ENCODE measurements at regions not wholly inside any gene's neighbourhood (a gene's known extent, or its start where the extent isn't known, plus 50 kb on each side); places are given as distances from the start of the nearest gene placed in this dataset.

DNA sequence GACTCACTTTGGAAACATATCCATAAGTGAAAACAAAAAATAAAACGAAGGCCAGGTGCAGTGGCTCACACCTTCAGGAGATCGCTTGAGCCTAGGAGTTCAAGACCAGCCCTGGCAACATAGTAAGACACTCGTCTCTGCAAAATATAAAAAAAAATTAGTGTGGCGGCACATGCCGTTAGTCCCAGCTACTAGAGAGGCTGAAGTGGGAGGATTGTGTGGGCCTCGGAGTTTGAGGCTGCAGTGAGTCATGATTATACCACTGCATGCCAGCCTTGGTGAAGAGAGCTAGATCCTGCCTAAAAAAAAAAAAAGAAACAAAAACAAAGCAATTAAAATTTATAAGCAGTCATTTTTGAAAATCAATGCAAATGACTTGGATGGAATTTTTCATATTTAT lies 54.7 kb upstream of the NANOGP8 start:
- ChIA-PET CTCF (interaction anchor here (0.6 kb wide), 1 partner anchor 232 kb away, joined by 4 read pairs; no protein-coding TSS in a partner anchor), POLR2A (ENCODE audit: unreplicated experiment) (interaction anchor here (0.6 kb wide), 1 partner anchor 136 kb away, joined by 4 read pairs; no protein-coding TSS in a partner anchor)
- no peak overlapping the region for H3K4me3 ChIP-seq
- no TSS peak for BruUV-seq (replicated peaks)
- H3K36me3 ChIP-seq (ENCODE audit: low read depth), result no peaks in the 10 kb centered on the region
- peaks cover 6% of the 10 kb centered on the region for H3K4me1 ChIP-seq (replicated peaks; ENCODE audit: insufficient read depth)
- no peaks in the 10 kb centered on the region for H3K9me3 ChIP-seq (ENCODE audit: insufficient read depth, low read depth)
- TF ChIP-seq, protein P1, sequence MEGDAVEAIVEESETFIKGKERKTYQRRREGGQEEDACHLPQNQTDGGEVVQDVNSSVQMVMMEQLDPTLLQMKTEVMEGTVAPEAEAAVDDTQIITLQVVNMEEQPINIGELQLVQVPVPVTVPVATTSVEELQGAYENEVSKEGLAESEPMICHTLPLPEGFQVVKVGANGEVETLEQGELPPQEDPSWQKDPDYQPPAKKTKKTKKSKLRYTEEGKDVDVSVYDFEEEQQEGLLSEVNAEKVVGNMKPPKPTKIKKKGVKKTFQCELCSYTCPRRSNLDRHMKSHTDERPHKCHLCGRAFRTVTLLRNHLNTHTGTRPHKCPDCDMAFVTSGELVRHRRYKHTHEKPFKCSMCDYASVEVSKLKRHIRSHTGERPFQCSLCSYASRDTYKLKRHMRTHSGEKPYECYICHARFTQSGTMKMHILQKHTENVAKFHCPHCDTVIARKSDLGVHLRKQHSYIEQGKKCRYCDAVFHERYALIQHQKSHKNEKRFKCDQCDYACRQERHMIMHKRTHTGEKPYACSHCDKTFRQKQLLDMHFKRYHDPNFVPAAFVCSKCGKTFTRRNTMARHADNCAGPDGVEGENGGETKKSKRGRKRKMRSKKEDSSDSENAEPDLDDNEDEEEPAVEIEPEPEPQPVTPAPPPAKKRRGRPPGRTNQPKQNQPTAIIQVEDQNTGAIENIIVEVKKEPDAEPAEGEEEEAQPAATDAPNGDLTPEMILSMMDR (conservative IDR thresholded peaks at IDR 0.05), result no peak
- TF ChIP-seq EZH2 (IDR thresholded peaks at IDR 0.05; ENCODE audit: low read depth), result no peak
- no peak for DNase-seq
- H3K27ac ChIP-seq, result no peak overlapping the region
- no peaks in the 10 kb centered on the region for H3K79me2 ChIP-seq (ENCODE audit: low read depth)
- no peaks in the 10 kb centered on the region for H3K9me2 ChIP-seq (ENCODE audit: insufficient read depth)
- H3K4me2 ChIP-seq, result no peak overlapping the region
- intact Hi-C loops (cut with micrococcal nuclease; ENCODE audit: unreplicated experiment), result no loop called here
- no peaks in the 10 kb centered on the region for H3K27me3 ChIP-seq (ENCODE audit: insufficient read depth, low read depth)
- no peaks in the 10 kb centered on the region for H3F3A ChIP-seq (ENCODE audit: insufficient read depth, low read depth)
- H4K20me1 ChIP-seq (ENCODE audit: insufficient read depth), result no peaks in the 10 kb centered on the region
- H2AFZ ChIP-seq, result no peak overlapping the region

DNA sequence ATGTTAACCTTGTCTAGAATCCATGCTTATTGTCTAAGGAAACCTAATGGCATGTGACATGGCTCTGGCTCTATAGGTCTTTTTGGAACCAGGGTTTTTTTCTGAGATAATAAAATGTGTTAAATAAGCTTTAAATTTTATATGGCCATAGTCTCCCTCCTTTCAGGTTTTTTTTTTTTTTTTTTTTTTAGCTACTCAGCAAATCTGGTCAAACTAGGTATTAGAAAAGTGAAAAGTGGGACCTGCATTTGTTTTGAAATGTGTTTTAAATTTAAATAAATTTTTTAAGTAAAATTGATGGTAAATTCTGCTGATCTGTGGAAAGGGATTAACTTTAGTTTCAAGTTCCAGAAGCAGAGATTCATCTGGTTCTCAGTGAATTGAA lies 52.1 kb upstream of the NANOGP8 start:
- H2AFZ ChIP-seq, result no peak overlapping the region
- TF ChIP-seq EZH2 (IDR thresholded peaks at IDR 0.05; ENCODE audit: low read depth), result no peak
- TF ChIP-seq, protein P1 (conservative IDR thresholded peaks at IDR 0.05), result no peak
- no peak for DNase-seq
- H3K27me3 ChIP-seq (ENCODE audit: insufficient read depth, low read depth), result no peaks in the 10 kb centered on the region
- no peak overlapping the region for H3K27ac ChIP-seq
- no peaks in the 10 kb centered on the region for H3F3A ChIP-seq (ENCODE audit: insufficient read depth, low read depth)
- no peaks in the 10 kb centered on the region for H3K36me3 ChIP-seq (ENCODE audit: low read depth)
- POLR2A ChIA-PET (ENCODE audit: unreplicated experiment), result interaction anchor here (0.6 kb wide), 1 partner anchor 118 kb away, joined by 4 read pairs; no protein-coding TSS in a partner anchor
- CTCF ChIA-PET, result no interaction called here
- no peaks in the 10 kb centered on the region for H3K9me3 ChIP-seq (ENCODE audit: insufficient read depth, low read depth)
- H3K4me2 ChIP-seq, result no peak overlapping the region
- no peak overlapping the region for H3K4me3 ChIP-seq
- no peaks in the 10 kb centered on the region for H3K9me2 ChIP-seq (ENCODE audit: insufficient read depth)
- no TSS peak for BruUV-seq (replicated peaks)
- no peaks in the 10 kb centered on the region for H3K79me2 ChIP-seq (ENCODE audit: low read depth)
- intact Hi-C loops (cut with micrococcal nuclease; ENCODE audit: unreplicated experiment), result no loop called here
- peaks cover 6% of the 10 kb centered on the region for H3K4me1 ChIP-seq (replicated peaks; ENCODE audit: insufficient read depth)
- no peaks in the 10 kb centered on the region for H4K20me1 ChIP-seq (ENCODE audit: insufficient read depth)

DNA sequence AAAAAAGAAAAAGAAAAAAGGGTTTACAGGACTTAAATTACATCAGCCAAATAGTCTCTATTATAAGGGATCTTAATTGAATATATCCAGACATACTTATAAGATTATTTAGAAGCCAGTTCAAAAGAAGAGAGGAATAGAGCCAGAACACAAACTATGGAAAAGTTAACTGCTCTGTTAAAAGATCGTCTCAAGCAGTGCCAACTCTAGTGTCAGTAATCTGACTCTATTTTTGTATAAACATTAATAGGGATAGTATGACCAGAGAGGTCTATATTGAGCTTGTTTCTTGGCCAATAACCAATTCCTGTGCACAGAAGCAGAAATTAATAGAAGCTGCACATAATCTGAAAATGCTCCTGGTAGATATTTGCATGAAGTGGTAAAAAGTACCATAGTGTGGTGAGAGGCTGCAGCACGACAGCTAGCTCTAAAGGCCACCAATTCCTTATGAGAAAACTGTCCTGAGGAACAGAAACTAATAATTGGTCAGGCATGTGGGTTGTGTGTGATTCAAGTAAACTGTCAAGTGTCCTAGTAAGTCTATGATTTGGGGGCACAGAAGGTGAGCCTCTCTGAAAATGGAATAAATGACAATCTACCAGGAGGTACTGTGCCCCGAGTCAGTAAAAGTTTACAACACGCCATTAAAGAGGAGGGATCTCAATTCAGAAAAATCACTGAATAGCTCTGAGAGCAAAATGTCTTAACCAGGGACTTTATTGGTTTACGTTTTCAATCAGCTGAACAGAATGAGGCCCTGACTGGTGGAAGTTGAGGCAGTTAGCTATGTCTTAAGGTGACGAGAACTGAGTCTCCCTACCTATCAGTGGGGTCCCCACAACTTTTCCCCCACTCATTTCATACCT lies 51.5 kb upstream of the NANOGP8 start:
- H2AFZ ChIP-seq, result no peak overlapping the region
- peaks cover 3% of the 10 kb centered on the region; the same call in 1 of the 2 replicates for H3K4me1 ChIP-seq (replicated peaks; ENCODE audit: insufficient read depth)
- H3K4me3 ChIP-seq, result no peak overlapping the region
- no peak for DNase-seq
- no peaks in the 10 kb centered on the region for H3F3A ChIP-seq (ENCODE audit: insufficient read depth, low read depth)
- H3K36me3 ChIP-seq (ENCODE audit: low read depth), result no peaks in the 10 kb centered on the region
- no peaks in the 10 kb centered on the region for H3K9me2 ChIP-seq (ENCODE audit: insufficient read depth)
- no TSS peak for BruUV-seq (replicated peaks)
- no peaks in the 10 kb centered on the region for H3K27me3 ChIP-seq (ENCODE audit: insufficient read depth, low read depth)
- intact Hi-C loops (cut with micrococcal nuclease; ENCODE audit: unreplicated experiment), result no loop called here
- no peaks in the 10 kb centered on the region for H4K20me1 ChIP-seq (ENCODE audit: insufficient read depth)
- ChIA-PET POLR2A (ENCODE audit: unreplicated experiment) (interaction anchor here (0.6 kb wide), 2 partner anchors 119 to 1221 kb away, joined by 4 read pairs; no protein-coding TSS in a partner anchor), CTCF (no interaction called here)
- no peaks in the 10 kb centered on the region for H3K79me2 ChIP-seq (ENCODE audit: low read depth)
- H3K9me3 ChIP-seq (ENCODE audit: insufficient read depth, low read depth), result no peaks in the 10 kb centered on the region
- no peak overlapping the region for H3K4me2 ChIP-seq
- H3K27ac ChIP-seq, result no peak overlapping the region
- TF ChIP-seq, protein P1 (conservative IDR thresholded peaks at IDR 0.05), result no peak
- TF ChIP-seq EZH2 (IDR thresholded peaks at IDR 0.05; ENCODE audit: low read depth), result no peak
